HUES6 (cell line): ENCODE measurements at regions not wholly inside any gene's neighbourhood (a gene's known extent, or its start where the extent isn't known, plus 50 kb on each side); places are given as distances from the start of the nearest gene placed in this dataset.
"Not testable (repeated sequence)": the region's sequence is repeated elsewhere in the genome, so short reads cannot be mapped to it uniquely, and the experiment has no call there.

Experiments
- H3K27ac ChIP-seq: 2 replicates; pipeline ENCODE4 v1.7.0; 2013; ENCODE audit warnings: low read depth, mild to moderate bottlenecking, low read length, inconsistent platforms
- H3K27me3 ChIP-seq: 2 replicates; pipeline ENCODE4 v1.6.1; 2013; ENCODE audit warnings: low read length; ENCODE audit not compliant: control insufficient read depth, insufficient read depth
- H3K36me3 ChIP-seq: 2 replicates; pipeline ENCODE4 v1.6.1; 2013; ENCODE audit warnings: low read length; ENCODE audit not compliant: control insufficient read depth, insufficient read depth
- H3K4me1 ChIP-seq: 2 replicates; pipeline ENCODE4 v1.6.1; 2013; ENCODE audit warnings: low read length; ENCODE audit not compliant: control insufficient read depth, insufficient read depth
- H3K4me3 ChIP-seq: 2 replicates; pipeline ENCODE4 v1.5.1; 2013; ENCODE audit warnings: low read depth, low read length
- H3K9ac ChIP-seq: one replicate; pipeline ENCODE4 v1.6.1; 2013; ENCODE audit warnings: mild to moderate bottlenecking, low read length
- H3K9me3 ChIP-seq: 2 replicates; pipeline ENCODE4 v1.6.1; 2013; ENCODE audit warnings: low read depth, low read length; ENCODE audit not compliant: control insufficient read depth, insufficient read depth

DNA sequence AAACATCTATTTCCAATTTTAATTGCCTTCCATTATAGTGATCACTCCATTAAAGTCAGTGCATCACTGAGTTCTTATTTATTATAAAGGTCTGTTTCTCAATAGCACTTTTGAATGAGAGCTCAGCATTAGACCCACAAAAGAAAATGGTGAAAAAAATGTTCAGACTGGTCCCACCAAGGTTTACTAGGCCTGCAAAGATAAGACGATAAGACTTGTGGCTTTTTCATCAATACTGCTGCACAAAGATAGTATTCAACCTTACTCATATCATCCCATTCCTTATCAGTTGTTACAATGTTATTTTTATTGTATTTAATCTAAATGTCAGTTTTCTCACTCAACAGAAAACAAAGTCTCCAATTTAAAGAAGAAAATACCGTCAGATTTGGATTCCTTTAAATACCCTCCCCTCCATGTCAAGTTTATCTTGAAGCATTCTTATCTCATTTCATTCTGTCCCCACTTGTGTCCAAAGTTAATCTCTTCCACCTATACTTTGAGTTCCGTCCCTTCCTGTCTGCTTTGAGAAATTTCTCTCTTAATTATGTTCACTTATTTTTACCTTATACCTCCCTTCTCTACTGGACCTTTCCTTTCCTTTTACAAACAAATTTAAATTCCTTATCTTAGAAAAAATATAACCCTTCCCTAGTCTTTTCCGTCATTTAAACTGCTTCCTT is 140.0 kb downstream of the GASK1B start:
- H3K9me3 ChIP-seq, result peaks cover 2% of the 10 kb centered on the region
- H3K4me3 ChIP-seq, result no peak overlapping the region
- H3K9ac ChIP-seq, result no peak overlapping the region
- no peaks in the 10 kb centered on the region for H3K36me3 ChIP-seq
- H3K27ac ChIP-seq, result no peak overlapping the region
- H3K27me3 ChIP-seq, result no peaks in the 10 kb centered on the region
- no peaks in the 10 kb centered on the region for H3K4me1 ChIP-seq

DNA sequence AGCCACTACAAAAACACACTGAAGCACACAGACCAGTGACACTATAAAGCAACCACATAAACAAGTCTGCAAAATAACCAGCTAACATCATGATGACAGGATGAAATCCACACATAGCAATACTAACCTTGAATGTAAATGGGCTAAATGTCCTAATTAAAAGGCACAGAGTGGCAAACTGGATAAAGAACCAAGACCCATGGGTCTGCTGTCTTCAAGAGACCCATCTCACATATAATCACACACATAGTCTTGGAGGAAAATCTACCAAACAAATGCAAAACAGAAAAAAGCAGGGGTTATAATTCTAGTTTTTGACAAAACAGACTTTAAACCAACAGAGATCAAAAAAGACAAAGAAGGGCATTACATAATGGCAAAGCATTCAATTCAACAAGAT is 144.4 kb downstream of the GASK1B start:
- H3K9ac ChIP-seq, H3K27me3 ChIP-seq, H3K36me3 ChIP-seq, H3K4me3 ChIP-seq, H3K4me1 ChIP-seq, H3K27ac ChIP-seq, H3K9me3 ChIP-seq: not testable (repeated sequence)

DNA sequence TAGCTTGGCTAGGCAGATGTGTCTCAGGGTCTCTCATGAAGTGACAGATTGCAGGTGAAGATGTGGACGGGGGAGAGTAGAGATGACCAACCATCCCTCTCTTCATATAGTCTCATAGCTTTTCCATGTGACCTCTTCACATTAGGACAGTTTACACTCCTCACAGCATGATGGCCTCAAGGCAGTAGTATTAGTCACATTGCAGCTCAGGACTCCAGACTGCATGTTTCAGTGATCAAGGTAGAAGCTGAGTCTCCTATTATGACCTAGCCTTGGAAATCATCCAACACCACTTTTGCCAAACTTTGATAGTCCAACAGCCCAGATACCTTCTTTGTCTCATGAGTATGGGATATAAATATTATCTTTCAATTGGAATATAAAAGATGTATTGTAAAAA is 147.7 kb downstream of the GASK1B start:
- Histone ChIP-seq H3K4me3 (no peak overlapping the region), H3K9ac (no peak overlapping the region)

DNA sequence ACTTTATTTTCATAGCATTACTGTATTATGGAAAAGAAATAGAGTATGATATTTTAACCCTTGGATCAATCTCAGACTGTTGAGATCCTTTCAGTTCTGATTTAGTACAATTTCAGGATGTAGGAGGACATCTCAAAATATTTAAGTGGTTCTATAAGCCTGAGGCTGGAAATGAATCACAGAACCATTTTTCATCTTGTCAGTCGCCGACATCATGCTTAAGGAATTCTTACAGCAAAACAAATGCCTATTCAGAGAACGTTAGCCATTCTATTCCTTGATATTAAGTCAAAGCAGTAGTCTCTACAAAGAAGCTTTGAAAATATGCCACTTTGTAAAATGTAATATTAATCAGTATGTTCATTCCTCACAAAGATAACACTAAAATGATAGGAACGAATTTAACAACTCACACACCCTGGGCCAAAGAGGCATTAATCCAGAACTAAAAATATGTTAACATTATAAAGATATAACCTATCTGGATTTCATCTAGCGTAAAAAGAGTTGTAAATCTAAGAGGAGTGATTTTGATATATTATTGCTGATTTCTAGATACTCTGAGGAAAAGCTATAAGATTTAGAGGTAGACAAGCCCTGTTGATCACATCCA is 152.0 kb downstream of the GASK1B start:
- Histone ChIP-seq H3K27ac (peak overlapping the region; percentile 41; the same call in 1 of the 2 replicates), H3K4me1 (peaks cover 13% of the 10 kb centered on the region; the same call in 1 of the 2 replicates), H3K36me3 (no peaks in the 10 kb centered on the region), H3K9ac (no peak overlapping the region), H3K9me3 (no peaks in the 10 kb centered on the region), H3K27me3 (no peaks in the 10 kb centered on the region), H3K4me3 (no peak overlapping the region)

More for the DNA sequence above, 147.7 kb downstream of the GASK1B start:
- H3K36me3 ChIP-seq, result no peaks in the 10 kb centered on the region
- peaks cover 7% of the 10 kb centered on the region for H3K9me3 ChIP-seq
- no peaks in the 10 kb centered on the region for H3K27me3 ChIP-seq
- peaks cover 10% of the 10 kb centered on the region; the same call in 1 of the 2 replicates for H3K4me1 ChIP-seq
- no peak overlapping the region for H3K27ac ChIP-seq

DNA sequence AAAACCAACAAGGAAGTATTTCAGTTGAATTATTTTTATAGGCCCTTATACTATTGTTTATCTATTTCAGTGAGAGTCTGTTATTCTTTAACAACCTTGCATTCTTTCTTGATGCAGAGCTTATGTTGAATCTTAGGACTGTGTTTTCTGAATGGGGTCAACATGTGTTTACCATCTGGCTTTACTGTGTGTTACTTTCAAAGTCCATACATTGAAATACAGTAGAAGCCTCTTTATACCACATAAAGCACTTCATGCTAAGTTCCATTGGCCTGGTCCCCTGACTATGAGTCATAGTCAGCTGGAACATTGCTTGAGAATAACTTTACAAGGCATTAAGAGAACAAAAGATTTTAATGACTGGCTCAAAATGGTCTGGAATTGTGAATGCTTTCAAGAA is 152.6 kb downstream of the GASK1B start:
- Histone ChIP-seq H3K27me3 (no peaks in the 10 kb centered on the region), H3K9me3 (no peaks in the 10 kb centered on the region), H3K4me1 (peaks cover 13% of the 10 kb centered on the region; the same call in 1 of the 2 replicates), H3K36me3 (no peaks in the 10 kb centered on the region), H3K4me3 (no peak overlapping the region), H3K9ac (no peak overlapping the region), H3K27ac (peak overlapping the region; percentile 41; the same call in 1 of the 2 replicates)

DNA sequence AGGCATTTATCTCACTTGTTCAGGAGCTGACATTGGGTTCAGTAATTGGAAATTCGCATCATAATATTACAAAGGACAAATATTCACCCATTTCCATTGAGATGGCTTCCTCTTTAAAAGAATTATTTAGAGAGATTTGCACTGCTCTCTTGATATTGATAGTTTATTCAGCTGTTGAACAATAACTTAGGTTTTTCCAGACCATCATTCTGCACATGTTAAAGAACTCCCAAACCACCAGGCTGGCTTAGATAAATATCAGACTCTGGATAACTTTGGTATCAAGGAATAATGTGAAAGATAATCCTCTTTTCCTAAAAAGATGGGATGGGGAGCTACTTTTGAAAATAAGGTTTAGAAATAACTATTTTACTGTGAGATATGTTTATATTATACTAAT is 154.0 kb downstream of the GASK1B start:
- Histone ChIP-seq H3K9ac (no peak overlapping the region), H3K9me3 (no peaks in the 10 kb centered on the region), H3K27ac (no peak overlapping the region), H3K27me3 (no peaks in the 10 kb centered on the region), H3K4me3 (no peak overlapping the region), H3K36me3 (no peaks in the 10 kb centered on the region), H3K4me1 (peaks cover 13% of the 10 kb centered on the region; the same call in 1 of the 2 replicates)

DNA sequence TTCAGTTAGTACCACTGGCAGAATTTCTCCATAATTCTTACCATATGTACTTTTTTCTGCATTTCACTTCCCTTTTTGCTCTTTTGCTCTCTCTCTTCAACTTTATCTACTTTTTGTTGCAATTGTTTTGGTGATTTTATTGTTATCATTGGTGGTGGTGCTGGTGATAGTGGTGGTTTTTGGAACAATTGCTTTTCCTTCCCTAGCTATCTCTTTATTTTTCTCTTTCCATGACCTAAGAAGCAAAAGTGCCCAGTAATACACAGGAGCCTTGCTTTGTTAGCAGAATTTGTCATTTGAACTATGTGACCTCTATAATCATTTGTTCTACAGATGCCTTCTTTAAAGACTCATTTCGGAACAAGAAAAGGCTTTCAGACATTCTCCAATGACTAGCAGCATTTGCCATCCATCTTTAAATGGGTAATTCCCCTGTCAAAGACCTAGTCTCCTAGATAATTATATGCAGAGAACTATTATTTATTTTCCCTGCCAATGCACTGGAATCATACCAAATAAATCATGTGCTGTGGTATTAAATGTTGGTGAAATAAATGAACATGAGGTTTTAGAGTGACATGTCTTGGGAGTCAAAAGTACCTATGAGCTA is 154.5 kb downstream of the GASK1B start:
- H3K4me1 ChIP-seq, result peaks cover 13% of the 10 kb centered on the region; the same call in 1 of the 2 replicates

DNA sequence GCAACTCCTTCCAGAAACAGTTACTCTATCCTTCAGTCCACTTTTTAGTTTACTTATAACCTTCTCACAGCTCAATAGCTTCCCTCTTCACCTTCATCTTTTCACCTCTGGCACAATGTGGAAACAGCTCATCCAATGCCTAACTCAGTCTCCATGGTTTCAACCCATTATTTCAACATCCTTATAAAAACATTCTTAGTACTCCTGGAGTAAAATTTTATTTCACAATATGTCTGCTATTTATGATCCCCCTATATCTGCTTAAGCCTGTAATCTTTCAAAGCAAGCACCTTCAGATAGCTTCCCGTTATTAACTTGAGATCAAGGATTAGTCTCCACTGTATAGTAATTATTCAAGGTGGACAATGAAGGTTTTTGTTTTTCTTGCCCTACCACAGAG is 156.3 kb downstream of the GASK1B start:
- H3K27ac ChIP-seq, result no peak overlapping the region

More for the DNA sequence above, 154.5 kb downstream of the GASK1B start:
- Histone ChIP-seq H3K4me3 (no peak overlapping the region), H3K27ac (no peak overlapping the region), H3K9ac (no peak overlapping the region), H3K36me3 (no peaks in the 10 kb centered on the region), H3K27me3 (no peaks in the 10 kb centered on the region), H3K9me3 (no peaks in the 10 kb centered on the region)

DNA sequence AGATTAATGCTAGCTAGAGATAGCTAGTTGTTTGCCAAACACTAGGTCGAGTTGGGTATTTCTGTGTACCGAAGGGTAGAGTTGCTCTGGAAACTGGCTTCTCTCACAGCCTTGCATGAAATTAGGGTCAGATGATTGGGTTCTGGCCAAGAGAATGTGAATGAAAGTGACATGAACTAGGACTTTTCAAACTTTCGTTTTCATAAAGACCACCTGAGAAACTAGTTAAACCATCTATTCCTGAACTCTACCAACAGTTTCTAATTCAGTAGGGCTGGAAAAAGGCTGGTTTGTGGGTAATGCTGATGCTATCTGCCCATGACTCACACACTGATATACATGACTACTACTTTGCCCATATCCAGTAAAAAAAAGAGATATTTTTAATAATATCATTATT is 157.6 kb downstream of the GASK1B start:
- no peak overlapping the region for H3K27ac ChIP-seq
- no peaks in the 10 kb centered on the region for H3K36me3 ChIP-seq
- no peaks in the 10 kb centered on the region for H3K9me3 ChIP-seq
- H3K27me3 ChIP-seq, result no peaks in the 10 kb centered on the region
- no peak overlapping the region for H3K9ac ChIP-seq
- no peak overlapping the region for H3K4me3 ChIP-seq
- 0 out of 2 replicates have a peak, but pooled peaks cover 4% of the 10 kb centered on the region for H3K4me1 ChIP-seq

More for the DNA sequence above, 156.3 kb downstream of the GASK1B start:
- Histone ChIP-seq H3K4me1 (peaks cover 13% of the 10 kb centered on the region; the same call in 1 of the 2 replicates), H3K36me3 (no peaks in the 10 kb centered on the region), H3K9ac (no peak overlapping the region), H3K9me3 (no peaks in the 10 kb centered on the region), H3K27me3 (no peaks in the 10 kb centered on the region), H3K4me3 (no peak overlapping the region)

DNA sequence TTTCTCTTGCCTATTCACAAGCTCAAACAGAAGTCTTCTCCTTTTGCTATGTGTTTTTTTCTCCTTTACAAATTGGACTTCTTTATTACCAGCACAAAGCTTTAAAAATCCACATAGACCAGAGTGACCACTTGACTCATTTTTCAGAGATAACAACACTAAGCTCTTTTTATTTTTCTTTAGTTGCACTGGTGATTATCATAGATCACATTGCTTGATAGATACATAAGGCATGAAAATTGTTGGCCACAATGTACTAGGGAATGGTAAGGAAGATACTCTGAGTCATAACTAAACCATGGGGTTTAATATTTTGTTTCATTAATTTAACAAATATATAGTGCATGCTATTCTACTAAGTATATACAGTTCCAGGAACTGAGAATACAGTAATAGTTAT is 159.0 kb downstream of the GASK1B start:
- no peaks in the 10 kb centered on the region for H3K27me3 ChIP-seq
- H3K9ac ChIP-seq, result no peak overlapping the region
- no peaks in the 10 kb centered on the region for H3K9me3 ChIP-seq
- H3K4me1 ChIP-seq, result no peaks in the 10 kb centered on the region
- no peak overlapping the region for H3K4me3 ChIP-seq
- no peaks in the 10 kb centered on the region for H3K36me3 ChIP-seq
- no peak overlapping the region for H3K27ac ChIP-seq

DNA sequence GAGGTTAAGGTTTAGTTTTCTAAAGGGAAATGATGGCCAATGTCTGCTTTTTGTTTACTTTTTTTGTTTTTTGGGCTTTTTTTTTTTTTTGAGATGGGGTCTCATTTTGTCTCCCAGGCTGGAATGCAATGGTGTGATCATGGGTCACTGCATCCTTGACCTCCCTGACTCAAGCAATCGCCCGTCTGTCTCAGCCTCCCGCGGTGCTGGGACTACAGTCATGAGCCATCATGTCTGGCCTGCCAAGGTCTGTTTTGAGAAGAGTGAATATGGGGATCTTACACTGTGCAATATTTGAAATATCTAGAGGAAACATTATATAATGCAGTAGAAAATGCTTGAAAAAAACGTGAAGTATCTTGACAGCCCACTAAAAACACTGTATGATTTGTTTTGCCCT is 162.5 kb downstream of the GASK1B start:
- no peaks in the 10 kb centered on the region for H3K4me1 ChIP-seq
- H3K36me3 ChIP-seq, result no peaks in the 10 kb centered on the region
- no peaks in the 10 kb centered on the region for H3K27me3 ChIP-seq
- H3K9me3 ChIP-seq, result no peaks in the 10 kb centered on the region
- H3K4me3 ChIP-seq, result no peak overlapping the region
- no peak overlapping the region for H3K9ac ChIP-seq
- no peak overlapping the region for H3K27ac ChIP-seq
